ENCODE measurements at regions not wholly inside any gene's neighbourhood (a gene's known extent, or its start where the extent isn't known, plus 50 kb on each side); places are given as distances from the start of the nearest gene placed in this dataset.

- ChIA-PET CTCF (ENCODE audit: low intra/inter-chr PET ratio, low total read pairs) (no interaction called here), POLR2A (no interaction called here)
- TF ChIP-seq CREB3 (CRISPR knock-in tag; IDR thresholded peaks at IDR 0.05) (no peak), SOX5 (CRISPR knock-in tag; IDR thresholded peaks at IDR 0.05; ENCODE audit: borderline replicate concordance) (no peak), YEATS2 (CRISPR knock-in tag; IDR thresholded peaks at IDR 0.05; ENCODE audit: borderline replicate concordance) (no peak), SNAPC4 (CRISPR knock-in tag; IDR thresholded peaks at IDR 0.05) (no peak), SOX6 (IDR thresholded peaks at IDR 0.05) (no peak), SOX6 (CRISPR knock-in tag; IDR thresholded peaks at IDR 0.05) (no peak), ZNF737 (CRISPR knock-in tag; IDR thresholded peaks at IDR 0.05; ENCODE audit: borderline replicate concordance) (no peak), SIN3A (IDR thresholded peaks at IDR 0.05; ENCODE audit: borderline replicate concordance, low read depth, low read length) (no peak), ZNF761 (CRISPR knock-in tag; conservative IDR thresholded peaks at IDR 0.05) (no peak), SPEN (CRISPR knock-in tag; IDR thresholded peaks at IDR 0.05; ENCODE audit: low read depth) (no peak), ZNF670 (CRISPR knock-in tag; IDR thresholded peaks at IDR 0.05; ENCODE audit: borderline replicate concordance) (no peak), MED13 (CRISPR knock-in tag; IDR thresholded peaks at IDR 0.05) (no peak), SNAPC5 (CRISPR knock-in tag; IDR thresholded peaks at IDR 0.05; ENCODE audit: borderline replicate concordance) (no peak), DNMT3B (CRISPR knock-in tag; conservative IDR thresholded peaks at IDR 0.05) (no peak)
- no peak for FAIRE-seq
- no peaks in the 10 kb centered on the region for H3K9me3 ChIP-seq (ENCODE audit: low read length)
- H3K27me3 ChIP-seq (ENCODE audit: control insufficient read depth in 1 of 2, insufficient read depth in 2 of 2, low read length in 2 of 2), result peaks cover 0 to 10% of the 10 kb centered on the region in 2 experiments; a peak in 2 of 5 replicates
- no peaks in the 10 kb centered on the region for H3K79me2 ChIP-seq (ENCODE audit: insufficient read depth, low read length)
- H3K4me1 ChIP-seq (ENCODE audit: insufficient read depth, low read length), result no peaks in the 10 kb centered on the region
- no peak overlapping the region for H2AFZ ChIP-seq (ENCODE audit: low read length)
- H3K4me3 ChIP-seq (replicated peaks in 1 of 3; ENCODE audit: insufficient read depth in 1 of 3, low read depth in 2 of 3, low read length in 3 of 3), result no peak overlapping the region
- 23% methylated on average over 10 of the region's 11 CpGs for WGBS (ENCODE audit: low lambda C conversion rate)
- H4K20me1 ChIP-seq (ENCODE audit: insufficient read depth, low read length), result no peaks in the 10 kb centered on the region
- H3K9ac ChIP-seq (ENCODE audit: insufficient read depth, low read depth, low read length), result no peak overlapping the region
- no TSS peak for BruUV-seq (replicated peaks)
- ATAC-seq, result no peak
- H3K4me2 ChIP-seq (ENCODE audit: low read depth, low read length), result no peak overlapping the region
- no peak overlapping the region for H3K27ac ChIP-seq (ENCODE audit: extremely low read length, insufficient read depth, low read length)
- DNase-seq (ENCODE audit: low spot score), result no peak
- intact Hi-C loops (cut with micrococcal nuclease; ENCODE audit: unreplicated experiment), result no loop called here
- no peaks in the 10 kb centered on the region for H3K36me3 ChIP-seq (replicated peaks in 1 of 2; ENCODE audit: control insufficient read depth in 1 of 2, insufficient read depth in 2 of 2, low read length in 2 of 2)
- in situ Hi-C loops (cut with HindIII; ENCODE audit: extremely low pct_ligation_motif_present, low pct_unique_long_range_greater_than_20kb), result no loop called here
These were observed 84.8 kb upstream of the FOXB1 start for GRCh38 chr15:59918994-59919951.
